ENCODE measurements at regions not wholly inside any gene's neighbourhood (a gene's known extent, or its start where the extent isn't known, plus 50 kb on each side); places are given as distances from the start of the nearest gene placed in this dataset.

DNA sequence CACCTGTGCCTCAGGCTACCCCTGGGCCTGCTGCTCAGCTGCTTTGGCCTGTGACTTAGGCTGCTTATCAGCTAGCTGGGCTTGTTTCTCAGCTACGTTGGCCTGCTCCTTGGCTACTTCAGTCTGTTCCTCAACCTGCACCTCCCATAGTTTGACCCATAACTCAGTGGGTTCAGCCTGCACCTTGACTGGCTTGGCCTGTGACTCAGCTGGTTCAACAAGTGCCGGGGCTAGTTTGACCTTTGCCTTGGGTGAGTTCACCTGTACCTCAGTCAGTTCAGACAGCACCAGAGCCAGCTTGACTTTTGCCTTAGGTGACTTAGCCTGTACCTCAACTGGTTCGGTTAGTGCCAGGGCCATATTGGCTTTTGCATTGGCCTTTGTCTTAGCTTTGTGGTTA lies 171.2 kb downstream of the MSN start:
- TF ChIP-seq, protein P1, sequence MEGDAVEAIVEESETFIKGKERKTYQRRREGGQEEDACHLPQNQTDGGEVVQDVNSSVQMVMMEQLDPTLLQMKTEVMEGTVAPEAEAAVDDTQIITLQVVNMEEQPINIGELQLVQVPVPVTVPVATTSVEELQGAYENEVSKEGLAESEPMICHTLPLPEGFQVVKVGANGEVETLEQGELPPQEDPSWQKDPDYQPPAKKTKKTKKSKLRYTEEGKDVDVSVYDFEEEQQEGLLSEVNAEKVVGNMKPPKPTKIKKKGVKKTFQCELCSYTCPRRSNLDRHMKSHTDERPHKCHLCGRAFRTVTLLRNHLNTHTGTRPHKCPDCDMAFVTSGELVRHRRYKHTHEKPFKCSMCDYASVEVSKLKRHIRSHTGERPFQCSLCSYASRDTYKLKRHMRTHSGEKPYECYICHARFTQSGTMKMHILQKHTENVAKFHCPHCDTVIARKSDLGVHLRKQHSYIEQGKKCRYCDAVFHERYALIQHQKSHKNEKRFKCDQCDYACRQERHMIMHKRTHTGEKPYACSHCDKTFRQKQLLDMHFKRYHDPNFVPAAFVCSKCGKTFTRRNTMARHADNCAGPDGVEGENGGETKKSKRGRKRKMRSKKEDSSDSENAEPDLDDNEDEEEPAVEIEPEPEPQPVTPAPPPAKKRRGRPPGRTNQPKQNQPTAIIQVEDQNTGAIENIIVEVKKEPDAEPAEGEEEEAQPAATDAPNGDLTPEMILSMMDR (conservative IDR thresholded peaks at IDR 0.05) = no peak
- no peak for TF ChIP-seq EZH2 (IDR thresholded peaks at IDR 0.05; ENCODE audit: low read depth)

Data from PC-9 (cell line).